GM18502 (cell line): ENCODE measurements at regions not wholly inside any gene's neighbourhood (a gene's known extent, or its start where the extent isn't known, plus 50 kb on each side); places are given as distances from the start of the nearest gene placed in this dataset.
"Not testable (repeated sequence)": the region's sequence is repeated elsewhere in the genome, so short reads cannot be mapped to it uniquely, and the experiment has no call there.

Experiments used
- ATAC-seq: cut with Tn5 transposase; IDR thresholded peaks from one replicate; pipeline ENCODE4 v1.9.1; 2021; ENCODE audit warnings: mild to moderate bottlenecking; ENCODE audit not compliant: unreplicated experiment, poor library complexity

- no peak for ATAC-seq
These were observed 152.9 kb upstream of the DAB1 start for GRCh38 chr1:57576756-57577155.

DNA sequence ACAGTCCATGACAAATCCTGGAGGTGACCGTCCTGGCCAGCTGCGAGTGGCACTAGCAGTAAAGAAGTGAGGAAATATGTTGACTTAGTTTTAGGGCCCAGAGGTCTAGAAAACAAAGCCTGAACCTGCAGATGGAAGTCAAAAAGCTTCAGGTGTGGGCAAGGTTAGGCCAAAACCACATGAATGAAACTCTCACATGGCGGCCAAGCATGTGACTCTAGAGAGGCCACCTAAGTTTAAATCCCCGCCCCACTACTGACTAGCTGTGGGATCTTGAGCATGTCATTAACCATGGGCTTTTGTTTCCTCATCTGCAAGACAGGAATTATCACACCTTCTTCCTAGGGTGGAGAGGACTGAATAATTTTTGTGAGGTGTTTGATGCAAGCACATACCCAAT lies 148.2 kb upstream of the DAB1 start:
- ATAC-seq: no peak

DNA sequence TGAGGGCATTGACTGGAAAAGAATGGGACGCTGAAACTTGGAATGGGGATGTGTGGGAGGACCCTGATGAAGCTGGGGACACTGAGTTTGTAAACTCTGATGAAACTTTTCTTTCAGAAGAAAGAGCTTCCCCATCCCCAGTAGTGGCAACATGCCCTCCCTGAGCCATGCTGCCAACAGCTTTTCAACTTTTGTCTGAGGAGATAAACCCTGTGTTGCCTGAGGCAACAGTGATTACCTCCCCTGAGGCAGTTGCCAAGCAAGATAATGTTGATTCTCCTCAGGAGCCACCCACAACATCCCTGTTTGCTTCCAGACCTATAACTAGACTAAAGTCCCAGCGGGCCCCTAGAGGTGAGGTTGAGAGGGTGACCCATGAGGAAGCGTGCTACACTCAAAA lies 134.2 kb upstream of the DAB1 start:
- not testable (repeated sequence) for ATAC-seq

- no peak for ATAC-seq
These were observed 129.8 kb upstream of the DAB1 start for GRCh38 chr1:57553666-57554065.

DNA sequence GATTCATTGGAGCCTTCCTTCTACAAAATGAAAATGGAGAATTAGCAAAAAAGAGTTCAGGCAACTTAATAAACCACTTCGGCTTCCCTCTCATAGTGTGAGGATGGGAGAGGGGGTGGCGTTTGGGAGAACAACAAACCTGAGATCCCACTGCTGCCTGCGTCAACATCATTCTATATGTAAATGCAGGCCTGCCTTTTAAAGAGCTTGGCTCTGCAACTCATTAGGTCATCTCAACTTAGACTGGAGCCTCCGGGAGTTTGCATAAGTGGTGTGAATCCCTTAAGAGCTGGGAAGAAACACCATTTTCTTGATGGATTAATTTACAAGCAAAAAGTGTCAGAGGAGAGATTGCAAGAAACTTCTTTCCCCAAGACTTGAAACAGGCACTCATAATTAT lies 127.6 kb upstream of the DAB1 start:
- no peak for ATAC-seq

- peak; percentile 61 for ATAC-seq
These were observed 126.2 kb upstream of the DAB1 start for GRCh38 chr1:57550092-57550491.

DNA sequence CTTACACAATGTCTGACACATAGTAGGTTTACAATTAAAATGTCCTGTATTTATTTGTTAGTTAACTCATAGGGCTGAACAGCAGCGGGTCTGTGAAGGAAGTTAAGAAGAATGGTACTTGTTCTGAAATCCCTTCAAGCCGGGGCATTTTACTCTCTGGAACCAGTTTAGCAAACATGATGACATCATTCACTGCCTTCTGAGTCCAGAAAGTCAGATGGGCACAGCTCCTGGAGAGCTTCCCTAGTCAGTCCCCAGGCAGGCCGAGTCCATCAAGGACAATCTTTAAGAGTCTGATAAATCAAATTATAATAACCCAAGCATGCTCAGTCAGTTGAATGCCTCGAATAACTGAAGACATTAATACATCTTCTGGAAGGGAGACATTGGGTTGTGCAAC lies 125.4 kb upstream of the DAB1 start:
- ATAC-seq: no peak

- ATAC-seq: peak; percentile 44
These were observed 122.9 kb upstream of the DAB1 start for GRCh38 chr1:57546549-57547330.

GRCh38 chr1:57544345-57544744 lies 120.5 kb upstream of the DAB1 start:
- ATAC-seq: no peak

DNA sequence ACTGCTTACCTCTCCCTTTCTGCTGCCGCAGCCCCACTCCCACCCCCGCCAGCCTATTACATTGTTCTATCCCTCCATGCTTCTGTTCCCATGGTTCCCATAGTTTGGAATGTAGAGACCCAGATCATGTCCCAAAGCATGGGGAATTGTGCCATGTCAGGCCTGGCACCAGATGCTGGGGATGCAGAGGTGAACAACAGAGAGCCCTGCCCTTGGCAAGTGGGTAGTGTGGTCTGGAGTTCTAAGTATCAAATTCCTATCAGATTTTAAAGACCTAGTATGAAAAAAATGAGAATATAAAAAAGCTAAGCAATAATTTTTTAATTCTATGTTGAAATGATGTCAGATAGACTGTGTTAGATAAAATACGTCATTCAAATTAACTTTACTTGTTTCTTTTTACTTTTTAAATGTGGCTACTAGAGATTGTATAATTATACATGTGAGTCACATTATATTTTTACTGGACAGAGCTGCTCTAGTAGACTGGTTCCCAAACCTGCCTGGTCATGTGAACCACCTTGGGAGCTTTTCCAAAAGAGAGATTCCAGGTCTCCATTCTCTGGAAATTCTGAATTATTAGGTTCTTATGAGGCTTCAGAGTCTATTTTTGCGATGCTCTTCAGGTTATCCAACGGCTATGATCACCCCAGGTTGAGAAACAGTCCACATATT lies 113.0 kb upstream of the DAB1 start:
- no peak for ATAC-seq

- ATAC-seq: no peak
These were observed 108.4 kb upstream of the DAB1 start for GRCh38 chr1:57532299-57532698.

GRCh38 chr1:57530911-57531260 lies 107.0 kb upstream of the DAB1 start:
- not testable (repeated sequence) for ATAC-seq

- no peak for ATAC-seq
These were observed 106.5 kb upstream of the DAB1 start for GRCh38 chr1:57530206-57530910.

DNA sequence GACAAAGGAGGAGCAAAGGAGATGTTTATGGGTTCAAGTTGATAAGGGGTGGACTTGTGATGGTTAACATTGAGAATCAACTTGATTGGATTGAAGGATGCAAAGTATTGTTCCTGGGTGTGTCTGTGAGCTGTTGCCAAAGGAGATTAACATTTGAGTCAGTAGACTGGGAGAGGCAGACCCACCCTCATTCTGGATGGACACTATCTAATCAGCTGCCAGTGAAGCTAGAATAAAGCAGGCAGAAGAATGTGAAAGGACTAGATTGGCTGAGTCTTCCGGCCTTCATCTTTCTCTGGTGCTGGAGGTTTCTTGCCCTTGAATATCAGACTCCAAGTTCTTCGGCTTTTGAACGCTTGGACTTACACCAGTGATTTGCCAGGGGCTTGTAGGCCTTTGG lies 98.7 kb upstream of the DAB1 start:
- ATAC-seq: no peak

DNA sequence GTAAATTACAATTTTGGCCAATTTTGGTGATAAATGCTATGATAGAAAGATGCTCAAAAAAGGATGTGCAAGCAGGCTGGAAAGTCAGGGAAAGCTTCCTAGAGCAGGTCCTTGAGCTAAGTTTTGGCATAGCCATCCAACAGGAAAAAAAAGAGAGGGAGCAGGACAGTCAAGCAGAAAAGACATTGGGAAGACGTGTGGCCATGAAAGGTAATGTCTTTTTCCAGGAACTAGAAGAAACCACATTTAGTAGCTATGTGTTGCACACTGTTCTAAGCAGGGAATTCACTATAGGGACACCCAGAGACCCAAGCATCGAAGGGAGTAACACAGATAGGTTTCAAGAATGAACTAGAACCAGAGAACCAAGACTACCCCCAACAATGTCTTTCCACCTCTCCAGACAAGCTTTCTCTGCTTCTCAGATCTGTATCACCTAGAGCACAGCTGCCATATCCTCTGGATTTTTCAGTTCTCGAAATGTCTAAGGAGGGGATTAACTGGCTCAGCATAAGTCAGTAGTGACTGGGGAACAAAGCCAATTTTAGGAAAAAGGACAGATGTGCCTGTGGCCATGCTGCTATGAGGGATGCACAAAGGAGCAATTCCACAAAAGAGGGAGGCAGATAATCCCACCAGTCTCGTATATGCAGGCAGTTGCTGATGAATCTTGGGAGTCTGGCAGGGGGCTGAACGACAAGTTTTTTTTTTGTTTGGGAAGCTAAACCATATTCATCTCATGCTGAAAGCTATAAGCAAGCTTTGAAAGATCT lies 97.1 kb upstream of the DAB1 start:
- ATAC-seq: no peak

DNA sequence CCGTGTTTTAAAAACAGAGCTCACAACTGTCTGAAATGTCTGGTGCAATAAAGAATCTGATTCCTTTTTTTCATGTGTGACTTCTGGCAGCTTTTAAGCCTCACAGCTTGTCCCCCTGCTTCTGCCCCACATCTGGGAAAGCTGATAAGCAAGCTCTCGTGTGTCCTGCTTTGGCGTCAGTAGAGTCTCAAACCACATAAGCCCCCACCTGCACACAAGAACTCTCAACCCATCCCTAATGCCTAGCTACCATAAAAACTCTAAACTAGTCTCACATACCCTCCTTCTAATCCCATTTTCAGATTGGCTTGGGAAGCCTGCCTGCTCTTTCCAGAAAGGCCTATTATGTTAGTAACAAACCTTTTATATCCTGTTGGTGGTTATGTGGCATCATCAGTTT lies 94.6 kb upstream of the DAB1 start:
- no peak for ATAC-seq

DNA sequence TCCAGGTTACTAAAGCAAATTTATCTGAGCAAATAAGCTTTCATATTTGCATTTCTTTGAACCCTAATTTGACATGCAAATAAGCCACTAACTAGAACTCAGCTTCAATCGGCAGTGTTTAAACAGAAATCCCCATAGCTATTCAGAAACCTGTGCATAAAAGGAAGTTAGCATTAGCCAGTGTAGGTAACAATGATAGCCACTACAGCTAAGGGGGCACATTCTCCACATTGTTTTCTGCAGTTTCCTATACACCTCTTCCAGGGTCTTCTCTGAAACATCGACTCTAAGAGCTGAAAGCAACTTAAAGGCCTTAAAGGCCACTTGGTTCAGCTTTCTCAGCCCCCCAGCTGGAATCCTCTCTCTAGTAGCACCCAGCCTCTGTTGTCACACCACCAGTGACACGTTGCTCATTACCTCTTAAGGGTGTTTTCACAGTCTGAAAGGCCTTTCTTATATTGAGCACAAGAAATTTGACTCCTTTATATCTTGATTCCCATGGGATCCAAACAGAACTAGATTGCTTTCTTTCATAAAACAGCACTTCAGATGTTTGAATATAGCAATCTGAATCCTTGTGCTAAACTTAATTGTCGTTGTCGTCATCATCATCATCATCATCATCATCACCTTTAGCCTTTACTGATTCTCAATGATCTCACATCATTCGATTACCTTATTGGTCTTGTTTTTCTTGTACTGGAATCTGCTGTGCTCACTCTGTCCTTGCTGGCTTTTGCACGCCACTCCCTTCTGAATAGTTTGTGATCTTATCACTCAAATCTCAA lies 93.9 kb upstream of the DAB1 start:
- no peak for ATAC-seq

GRCh38 chr1:57512386-57512785 lies 88.5 kb upstream of the DAB1 start:
- no peak for ATAC-seq

DNA sequence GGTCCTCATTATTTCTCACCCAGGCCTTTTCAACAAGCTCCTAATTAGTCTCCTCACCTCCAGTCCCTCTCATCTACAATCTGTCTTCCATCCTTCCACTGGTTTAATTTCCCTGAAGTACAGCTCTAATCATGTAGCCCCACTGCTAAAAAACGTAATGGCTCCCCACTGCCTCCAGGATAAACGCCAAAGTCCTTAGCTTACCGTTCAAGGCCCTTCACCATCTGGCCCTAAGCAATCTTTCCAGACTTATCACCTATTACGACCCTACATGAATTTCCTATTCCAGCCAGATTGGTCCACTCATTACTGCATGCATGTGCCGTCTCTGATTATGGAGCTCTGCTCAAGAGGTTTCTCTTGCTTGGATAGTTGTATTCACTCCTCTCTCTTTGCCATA lies 83.1 kb upstream of the DAB1 start:
- no peak for ATAC-seq

GRCh38 chr1:57503337-57503736 lies 79.5 kb upstream of the DAB1 start:
- no peak for ATAC-seq
